NT2/D1 (cell line): ENCODE measurements at regions not wholly inside any gene's neighbourhood (a gene's known extent, or its start where the extent isn't known, plus 50 kb on each side); places are given as distances from the start of the nearest gene placed in this dataset.

Experiments
- SUZ12 ChIP-seq: IDR thresholded peaks from 2 replicates; pipeline ENCODE4 v1.6.1; 2011; ENCODE audit not compliant: insufficient read length, insufficient read depth; ENCODE audit errors: extremely low read depth
- YY1 ChIP-seq: IDR thresholded peaks from 2 replicates; pipeline ENCODE4 v1.6.1; 2011; ENCODE audit not compliant: insufficient read length, insufficient read depth
- ZNF274 ChIP-seq: IDR thresholded peaks from 2 replicates; pipeline ENCODE4 v1.6.1; 2011; ENCODE audit warnings: mild to moderate bottlenecking, low read depth, low read length

GRCh38 chr14:66268802-66269334 lies 217.3 kb upstream of the CCDC196 start:
- TF ChIP-seq ZNF274, result no peak
- TF ChIP-seq YY1, result no peak
- TF ChIP-seq SUZ12, result no peak
